Hepatocyte (in vitro differentiated cells): ENCODE measurements at regions not wholly inside any gene's neighbourhood (a gene's known extent, or its start where the extent isn't known, plus 50 kb on each side); places are given as distances from the start of the nearest gene placed in this dataset.
A peak's percentile ranks its signal among the peaks of the same experiment; 100 is the strongest.

Experiments
- DNase-seq: peaks from one replicate; pipeline ENCODE4 v3.0.0-alpha.2; 2016; ENCODE audit warnings: low spot score
- H2AFZ ChIP-seq: fragments of 200-600 bp; sonication (generic); 2 replicates; pipeline ENCODE4 v1.6.0; 2016; ENCODE audit warnings: antibody characterized with exemption, mild to moderate bottlenecking
- H3K27ac ChIP-seq: fragments of 200-600 bp; sonication (generic); 2 replicates; pipeline ENCODE4 v1.5.1; 2016; ENCODE audit warnings: mild to moderate bottlenecking
- H3K27me3 ChIP-seq: fragments of 200-600 bp; sonication (generic); 2 replicates; pipeline ENCODE4 v1.6.1; 2016
- H3K36me3 ChIP-seq: fragments of 200-600 bp; sonication (generic); replicated peaks from 2 replicates; pipeline ENCODE4 v1.5.1; 2016; ENCODE audit warnings: low read depth; ENCODE audit not compliant: insufficient read depth
- H3K4me1 ChIP-seq: fragments of 200-600 bp; sonication (generic); 2 replicates; pipeline ENCODE4 v1.5.1; 2016; ENCODE audit warnings: mild to moderate bottlenecking, moderate library complexity; ENCODE audit not compliant: insufficient read depth
- H3K4me2 ChIP-seq: fragments of 200-600 bp; sonication (generic); 2 replicates; pipeline ENCODE4 v1.6.0; 2016
- H3K4me3 ChIP-seq: fragments of 200-600 bp; sonication (generic); 2 replicates; pipeline ENCODE4 v1.5.1; 2016; ENCODE audit warnings: mild to moderate bottlenecking
- H3K79me2 ChIP-seq: fragments of 200-600 bp; sonication (generic); 2 replicates; pipeline ENCODE4 v1.6.0; 2017; ENCODE audit warnings: mild to moderate bottlenecking
- H3K9me2 ChIP-seq: fragments of 200-600 bp; sonication (generic); replicated peaks from 2 replicates; pipeline ENCODE4 v1.6.0; 2017; ENCODE audit warnings: mild to moderate bottlenecking; ENCODE audit not compliant: insufficient read depth
- H3K9me3 ChIP-seq: fragments of 200-600 bp; sonication (generic); 2 replicates; pipeline ENCODE4 v1.5.1; 2016; ENCODE audit warnings: low read depth, mild to moderate bottlenecking
- H4K20me1 ChIP-seq: fragments of 200-600 bp; sonication (generic); 2 replicates; pipeline ENCODE4 v1.6.0; 2016; ENCODE audit warnings: mild to moderate bottlenecking; ENCODE audit not compliant: insufficient read depth, poor library complexity, severe bottlenecking
- CTCF ChIP-seq: fragments of 200-600 bp; sonication (generic); IDR thresholded peaks from 2 replicates; pipeline ENCODE4 v1.5.1; 2016; ENCODE audit warnings: antibody characterized with exemption, mild to moderate bottlenecking; ENCODE audit not compliant: poor library complexity
- EZH2 ChIP-seq: fragments of 200-600 bp; sonication (generic); IDR thresholded peaks from 2 replicates; pipeline ENCODE4 v1.6.1; 2016; ENCODE audit warnings: antibody characterized with exemption, mild to moderate bottlenecking, borderline replicate concordance
- EZH2phosphoT487 ChIP-seq: fragments of 200-600 bp; sonication (generic); IDR thresholded peaks from one replicate; pipeline ENCODE4 v1.6.1; 2018; ENCODE audit warnings: antibody characterized with exemption, mild to moderate bottlenecking, low read depth, moderate library complexity; ENCODE audit not compliant: unreplicated experiment, severe bottlenecking
- WGBS: methylation state at CpG from one replicate; pipeline ENCODE4 v1.1.6; 2016; ENCODE audit warnings: low lambda C conversion rate; ENCODE audit errors: missing lambda C conversion rate; 5-methylcytosine and 5-hydroxymethylcytosine counted together

GRCh38 chr1:115142616-115143015 is 53.3 kb upstream of the TSPAN2 start:
- Histone ChIP-seq H3K4me2 (no peak overlapping the region), H3K27ac (no peak overlapping the region), H4K20me1 (no peaks in the 10 kb centered on the region), H3K4me3 (no peak overlapping the region), H3K27me3 (no peaks in the 10 kb centered on the region), H3K36me3 (no peaks in the 10 kb centered on the region), H3K4me1 (peaks cover 4% of the 10 kb centered on the region), H3K79me2 (no peaks in the 10 kb centered on the region), H3K9me2 (no peaks in the 10 kb centered on the region), H2AFZ (no peak overlapping the region), H3K9me3 (no peaks in the 10 kb centered on the region)
- WGBS = 61% methylated on average over 3 of the region's 3 CpGs
- DNase-seq = no peak
- TF ChIP-seq CTCF = peak; percentile 36
- no peak for TF ChIP-seq EZH2
- no peak for TF ChIP-seq EZH2phosphoT487

- TF ChIP-seq CTCF (no peak), EZH2 (no peak), EZH2phosphoT487 (no peak)
- no peak for DNase-seq
- no peak overlapping the region for H2AFZ ChIP-seq
Measured at GRCh38 chr1:115141145-115141454, 51.8 kb upstream of the TSPAN2 start.

GRCh38 chr1:115140442-115141144 is 51.3 kb upstream of the TSPAN2 start:
- TF ChIP-seq EZH2 (no peak), CTCF (no peak), EZH2phosphoT487 (no peak)
- Histone ChIP-seq H3K27me3 (no peaks in the 10 kb centered on the region), H2AFZ (no peak overlapping the region), H3K4me1 (peaks cover 6% of the 10 kb centered on the region), H4K20me1 (no peaks in the 10 kb centered on the region), H3K79me2 (no peaks in the 10 kb centered on the region), H3K4me3 (no peak overlapping the region), H3K27ac (no peak overlapping the region), H3K36me3 (no peaks in the 10 kb centered on the region), H3K9me3 (no peaks in the 10 kb centered on the region), H3K9me2 (no peaks in the 10 kb centered on the region), H3K4me2 (no peak overlapping the region)
- 84% methylated on average over 2 of the region's 2 CpGs for WGBS
- no peak for DNase-seq

More at GRCh38 chr1:115141145-115141454, 51.8 kb upstream of the TSPAN2 start:
- peaks cover 4% of the 10 kb centered on the region for H3K4me1 ChIP-seq
- no peak overlapping the region for H3K4me3 ChIP-seq
- no peak overlapping the region for H3K27ac ChIP-seq
- H3K9me2 ChIP-seq = no peaks in the 10 kb centered on the region
- H3K79me2 ChIP-seq = no peaks in the 10 kb centered on the region
- no peaks in the 10 kb centered on the region for H3K9me3 ChIP-seq
- H4K20me1 ChIP-seq = no peaks in the 10 kb centered on the region
- no peaks in the 10 kb centered on the region for H3K36me3 ChIP-seq
- H3K27me3 ChIP-seq = no peaks in the 10 kb centered on the region
- H3K4me2 ChIP-seq = no peak overlapping the region

- Histone ChIP-seq H3K79me2 (no peaks in the 10 kb centered on the region), H3K4me2 (no peak overlapping the region), H3K9me3 (no peaks in the 10 kb centered on the region), H3K36me3 (no peaks in the 10 kb centered on the region), H3K9me2 (no peaks in the 10 kb centered on the region), H4K20me1 (no peaks in the 10 kb centered on the region), H2AFZ (no peak overlapping the region), H3K27ac (no peak overlapping the region), H3K4me1 (peaks cover 13% of the 10 kb centered on the region), H3K27me3 (no peaks in the 10 kb centered on the region), H3K4me3 (no peak overlapping the region)
- WGBS = 92% methylated on average over 9 of the region's 9 CpGs
- DNase-seq = no peak
- TF ChIP-seq EZH2 = no peak
- TF ChIP-seq CTCF = no peak
- no peak for TF ChIP-seq EZH2phosphoT487
Measured at GRCh38 chr1:115139381-115139780, 50.1 kb upstream of the TSPAN2 start.
